ENCODE measurements at regions not wholly inside any gene's neighbourhood (a gene's known extent, or its start where the extent isn't known, plus 50 kb on each side); places are given as distances from the start of the nearest gene placed in this dataset.

GRCh38 chr18:50492097-50492496, 67.8 kb upstream of the MAPK4 start:
- DNase-seq: no peak

- DNase-seq: no peak
Measured at GRCh38 chr18:50494569-50494968, 65.3 kb upstream of the MAPK4 start.

GRCh38 chr18:50506362-50506761, 53.5 kb upstream of the MAPK4 start:
- no peak for DNase-seq

GRCh38 chr18:50507120-50507590, 52.7 kb upstream of the MAPK4 start:
- DNase-seq: no peak

GRCh38 chr18:50508228-50508627, 51.7 kb upstream of the MAPK4 start:
- no peak for DNase-seq

GRCh38 chr18:50509012-50509411, 50.9 kb upstream of the MAPK4 start:
- DNase-seq: no peak

All from NK-92 treated with Interleukin-12 subunit alpha and Interleukin-12 subunit beta, amount 100 ng/mL, for 24 hours (cell line).